ENCODE measurements at regions not wholly inside any gene's neighbourhood (a gene's known extent, or its start where the extent isn't known, plus 50 kb on each side); places are given as distances from the start of the nearest gene placed in this dataset.

- TF ChIP-seq POLR2A (IDR thresholded peaks at IDR 0.05): no peak
- TF ChIP-seq CTCF (IDR thresholded peaks at IDR 0.05 in 4 of 5, conservative IDR thresholded peaks at IDR 0.05 in 1 of 5): no peak
Measured at GRCh38 chr5:135157421-135158313, 123.6 kb upstream of the PITX1 start.
